GM23338 (cell line): ENCODE measurements at regions not wholly inside any gene's neighbourhood (a gene's known extent, or its start where the extent isn't known, plus 50 kb on each side); places are given as distances from the start of the nearest gene placed in this dataset.

Source experiments
- EZH2 ChIP-seq: fragments of 200-600 bp; sonication (generic); IDR thresholded peaks from one replicate; pipeline ENCODE4 v1.8.0; 2017; ENCODE audit warnings: antibody characterized with exemption, mild to moderate bottlenecking, low read depth; ENCODE audit not compliant: unreplicated experiment
- EZH2phosphoT487 ChIP-seq: fragments of 200-600 bp; sonication (generic); IDR thresholded peaks from one replicate; pipeline ENCODE4 v1.8.1; 2018; ENCODE audit warnings: antibody characterized with exemption; ENCODE audit not compliant: unreplicated experiment
- JUNB ChIP-seq: IDR thresholded peaks from one replicate; pipeline ENCODE4 v1.6.1; 2016; ENCODE audit warnings: antibody characterized with exemption; ENCODE audit not compliant: unreplicated experiment
- NANOG ChIP-seq: IDR thresholded peaks from 2 replicates; pipeline ENCODE4 v1.6.1; 2016; ENCODE audit warnings: antibody characterized with exemption, borderline replicate concordance
- POLR2AphosphoS5 ChIP-seq: IDR thresholded peaks from 2 replicates; pipeline ENCODE4 v1.6.1; 2016; ENCODE audit warnings: antibody characterized with exemption, low read depth
- ZNF114 ChIP-seq: fragments of 250-450 bp; sonication (Bioruptor Pico); IDR thresholded peaks from 2 replicates; pipeline ENCODE4 v1.5.0; 2020; ENCODE audit warnings: mild to moderate bottlenecking, moderate library complexity
- ZNF331 ChIP-seq: fragments of 250-450 bp; sonication (Bioruptor Pico); IDR thresholded peaks from 2 replicates; pipeline ENCODE4 v1.5.0; 2020; ENCODE audit warnings: low read depth, mild to moderate bottlenecking, moderate library complexity
- TF ChIP-seq, protein P1 (sequence below), 2 experiments: fragments of 200-600 bp in 1 of 2; sonication (generic) in 1 of 2; conservative IDR thresholded peaks; 2 replicates each; pipeline versions ENCODE4 v1.5.1 to v1.6.1; 2016 to 2017; ENCODE audit warnings: antibody characterized with exemption in 2 of 2, low read depth in 2 of 2, mild to moderate bottlenecking in 2 of 2, moderate library complexity in 1 of 2
- TF ChIP-seq, protein P2 (sequence below): IDR thresholded peaks from one replicate; pipeline ENCODE4 v1.6.1; 2018; ENCODE audit warnings: antibody characterized with exemption; ENCODE audit not compliant: unreplicated experiment
- TF ChIP-seq, protein P3 (sequence below): IDR thresholded peaks from 2 replicates; pipeline ENCODE4 v1.6.1; 2016; ENCODE audit warnings: antibody characterized with exemption

GRCh38 chr10:33783557-33783956 lies 449.1 kb upstream of the NRP1 start:
- TF ChIP-seq EZH2 (no peak), POLR2AphosphoS5 (no peak), NANOG (no peak), ZNF114 (CRISPR knock-in tag) (no peak), ZNF331 (no peak), EZH2phosphoT487 (no peak), JUNB (no peak)
- TF ChIP-seq, protein P1, sequence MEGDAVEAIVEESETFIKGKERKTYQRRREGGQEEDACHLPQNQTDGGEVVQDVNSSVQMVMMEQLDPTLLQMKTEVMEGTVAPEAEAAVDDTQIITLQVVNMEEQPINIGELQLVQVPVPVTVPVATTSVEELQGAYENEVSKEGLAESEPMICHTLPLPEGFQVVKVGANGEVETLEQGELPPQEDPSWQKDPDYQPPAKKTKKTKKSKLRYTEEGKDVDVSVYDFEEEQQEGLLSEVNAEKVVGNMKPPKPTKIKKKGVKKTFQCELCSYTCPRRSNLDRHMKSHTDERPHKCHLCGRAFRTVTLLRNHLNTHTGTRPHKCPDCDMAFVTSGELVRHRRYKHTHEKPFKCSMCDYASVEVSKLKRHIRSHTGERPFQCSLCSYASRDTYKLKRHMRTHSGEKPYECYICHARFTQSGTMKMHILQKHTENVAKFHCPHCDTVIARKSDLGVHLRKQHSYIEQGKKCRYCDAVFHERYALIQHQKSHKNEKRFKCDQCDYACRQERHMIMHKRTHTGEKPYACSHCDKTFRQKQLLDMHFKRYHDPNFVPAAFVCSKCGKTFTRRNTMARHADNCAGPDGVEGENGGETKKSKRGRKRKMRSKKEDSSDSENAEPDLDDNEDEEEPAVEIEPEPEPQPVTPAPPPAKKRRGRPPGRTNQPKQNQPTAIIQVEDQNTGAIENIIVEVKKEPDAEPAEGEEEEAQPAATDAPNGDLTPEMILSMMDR (conservative IDR thresholded peaks at IDR 0.05; ENCODE audit: low read depth in 2 of 2), result no peak
- TF ChIP-seq, protein P2, sequence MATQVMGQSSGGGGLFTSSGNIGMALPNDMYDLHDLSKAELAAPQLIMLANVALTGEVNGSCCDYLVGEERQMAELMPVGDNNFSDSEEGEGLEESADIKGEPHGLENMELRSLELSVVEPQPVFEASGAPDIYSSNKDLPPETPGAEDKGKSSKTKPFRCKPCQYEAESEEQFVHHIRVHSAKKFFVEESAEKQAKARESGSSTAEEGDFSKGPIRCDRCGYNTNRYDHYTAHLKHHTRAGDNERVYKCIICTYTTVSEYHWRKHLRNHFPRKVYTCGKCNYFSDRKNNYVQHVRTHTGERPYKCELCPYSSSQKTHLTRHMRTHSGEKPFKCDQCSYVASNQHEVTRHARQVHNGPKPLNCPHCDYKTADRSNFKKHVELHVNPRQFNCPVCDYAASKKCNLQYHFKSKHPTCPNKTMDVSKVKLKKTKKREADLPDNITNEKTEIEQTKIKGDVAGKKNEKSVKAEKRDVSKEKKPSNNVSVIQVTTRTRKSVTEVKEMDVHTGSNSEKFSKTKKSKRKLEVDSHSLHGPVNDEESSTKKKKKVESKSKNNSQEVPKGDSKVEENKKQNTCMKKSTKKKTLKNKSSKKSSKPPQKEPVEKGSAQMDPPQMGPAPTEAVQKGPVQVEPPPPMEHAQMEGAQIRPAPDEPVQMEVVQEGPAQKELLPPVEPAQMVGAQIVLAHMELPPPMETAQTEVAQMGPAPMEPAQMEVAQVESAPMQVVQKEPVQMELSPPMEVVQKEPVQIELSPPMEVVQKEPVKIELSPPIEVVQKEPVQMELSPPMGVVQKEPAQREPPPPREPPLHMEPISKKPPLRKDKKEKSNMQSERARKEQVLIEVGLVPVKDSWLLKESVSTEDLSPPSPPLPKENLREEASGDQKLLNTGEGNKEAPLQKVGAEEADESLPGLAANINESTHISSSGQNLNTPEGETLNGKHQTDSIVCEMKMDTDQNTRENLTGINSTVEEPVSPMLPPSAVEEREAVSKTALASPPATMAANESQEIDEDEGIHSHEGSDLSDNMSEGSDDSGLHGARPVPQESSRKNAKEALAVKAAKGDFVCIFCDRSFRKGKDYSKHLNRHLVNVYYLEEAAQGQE, result no peak
- TF ChIP-seq, protein P3, sequence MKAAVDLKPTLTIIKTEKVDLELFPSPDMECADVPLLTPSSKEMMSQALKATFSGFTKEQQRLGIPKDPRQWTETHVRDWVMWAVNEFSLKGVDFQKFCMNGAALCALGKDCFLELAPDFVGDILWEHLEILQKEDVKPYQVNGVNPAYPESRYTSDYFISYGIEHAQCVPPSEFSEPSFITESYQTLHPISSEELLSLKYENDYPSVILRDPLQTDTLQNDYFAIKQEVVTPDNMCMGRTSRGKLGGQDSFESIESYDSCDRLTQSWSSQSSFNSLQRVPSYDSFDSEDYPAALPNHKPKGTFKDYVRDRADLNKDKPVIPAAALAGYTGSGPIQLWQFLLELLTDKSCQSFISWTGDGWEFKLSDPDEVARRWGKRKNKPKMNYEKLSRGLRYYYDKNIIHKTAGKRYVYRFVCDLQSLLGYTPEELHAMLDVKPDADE, result no peak
